Naive B cell (primary cell): ENCODE measurements at regions not wholly inside any gene's neighbourhood (a gene's known extent, or its start where the extent isn't known, plus 50 kb on each side); places are given as distances from the start of the nearest gene placed in this dataset.

Experiments used
- ATAC-seq, 2 donors: fragments of 150-1000 bp; cut with Tn5 transposase; 2 replicates each; pipeline ENCODE4 v1.10.0; 2021; ENCODE audit warnings: low read depth in 2 of 2, mild to moderate bottlenecking in 2 of 2, moderate library complexity in 2 of 2
- DNase-seq: peaks from one replicate; pipeline ENCODE4 v3.0.0; 2022
- H3K27ac Mint-ChIP-seq, 6 donors: one replicate each; pipeline ENCODE4 v1.8.0; 2020 to 2022; ENCODE audit warnings: mild to moderate bottlenecking in 6 of 6, mixed read lengths in 6 of 6, moderate library complexity in 5 of 6, inconsistent platforms in 2 of 6
- H3K27me3 Mint-ChIP-seq, 3 donors: one replicate each; pipeline ENCODE4 v1.8.0; 2021 to 2022; ENCODE audit warnings: mixed read lengths in 3 of 3, mild to moderate bottlenecking in 1 of 3
- H3K36me3 Mint-ChIP-seq, 2 donors: one replicate each; pipeline ENCODE4 v1.8.0; 2020 to 2022; ENCODE audit warnings: mixed read lengths in 2 of 2, inconsistent platforms in 1 of 2, mild to moderate bottlenecking in 1 of 2
- H3K4me1 Mint-ChIP-seq, 3 donors: one replicate each; pipeline ENCODE4 v1.8.0; 2020 to 2022; ENCODE audit warnings: mixed read lengths in 3 of 3, inconsistent platforms in 1 of 3, mild to moderate bottlenecking in 1 of 3, moderate library complexity in 1 of 3
- H3K4me3 Mint-ChIP-seq, 8 donors: one replicate each; pipeline ENCODE4 v1.8.0; 2020 to 2022; ENCODE audit warnings: mild to moderate bottlenecking in 8 of 8, mixed read lengths in 8 of 8, moderate library complexity in 8 of 8, inconsistent platforms in 2 of 8
- H3K9me3 Mint-ChIP-seq, 7 donors: one replicate each; pipeline ENCODE4 v1.8.0; 2020 to 2022; ENCODE audit warnings: mixed read lengths in 7 of 7, mild to moderate bottlenecking in 5 of 7, inconsistent platforms in 2 of 7, moderate library complexity in 1 of 7

GRCh38 chr3:34394978-34395748 is 596.7 kb downstream of the PDCD6IP start:
- Mint-ChIP-seq H3K4me1 (peaks cover 0 to 6% (median 0%) of the 10 kb centered on the region in 3 donors), H3K4me3 (no peak overlapping the region), H3K9me3 (peaks cover 11 to 27% (median 20%) of the 10 kb centered on the region in 7 donors), H3K27ac (peak overlapping the region in 3 of 6 donors; percentile 29 to 71 (median 30)), H3K36me3 (peaks cover 11 to 21% of the 10 kb centered on the region in 2 donors), H3K27me3 (no peaks in the 10 kb centered on the region)
- ATAC-seq (no peak), DNase-seq (no peak)

- Mint-ChIP-seq H3K27me3 (no peaks in the 10 kb centered on the region), H3K27ac (no peak overlapping the region), H3K36me3 (peaks cover 11 to 28% of the 10 kb centered on the region in 2 donors), H3K4me1 (peaks cover 0 to 6% (median 0%) of the 10 kb centered on the region in 3 donors), H3K4me3 (no peak overlapping the region), H3K9me3 (peaks cover 17 to 33% (median 25%) of the 10 kb centered on the region in 7 donors)
- ATAC-seq (no peak), DNase-seq (no peak)
Measured at GRCh38 chr3:34396288-34396687, 597.9 kb downstream of the PDCD6IP start.

GRCh38 chr3:34396956-34397355 is 598.5 kb downstream of the PDCD6IP start:
- DNase-seq (no peak), ATAC-seq (no peak)
- H3K27ac Mint-ChIP-seq = no peak overlapping the region
- peaks cover 11 to 28% of the 10 kb centered on the region in 2 donors for H3K36me3 Mint-ChIP-seq
- H3K4me1 Mint-ChIP-seq = peaks cover 0 to 6% (median 0%) of the 10 kb centered on the region in 3 donors
- peaks cover 18 to 38% (median 24%) of the 10 kb centered on the region in 7 donors for H3K9me3 Mint-ChIP-seq
- no peak overlapping the region for H3K4me3 Mint-ChIP-seq
- no peaks in the 10 kb centered on the region for H3K27me3 Mint-ChIP-seq

GRCh38 chr3:34399401-34399800 is 601.0 kb downstream of the PDCD6IP start:
- ATAC-seq = no peak
- Mint-ChIP-seq H3K27ac (no peak overlapping the region), H3K27me3 (no peaks in the 10 kb centered on the region), H3K36me3 (peaks cover 10 to 19% of the 10 kb centered on the region in 2 donors), H3K9me3 (peaks cover 6 to 27% (median 13%) of the 10 kb centered on the region in 7 donors), H3K4me3 (no peak overlapping the region), H3K4me1 (peaks cover 0 to 6% (median 0%) of the 10 kb centered on the region in 3 donors)
- no peak for DNase-seq

- Mint-ChIP-seq H3K27ac (no peak overlapping the region), H3K4me1 (no peaks in the 10 kb centered on the region), H3K36me3 (peaks cover 0 to 7% of the 10 kb centered on the region in 2 donors), H3K27me3 (no peaks in the 10 kb centered on the region), H3K4me3 (no peak overlapping the region), H3K9me3 (peaks cover 3 to 20% (median 9%) of the 10 kb centered on the region in 7 donors)
- ATAC-seq = no peak
- no peak for DNase-seq
Measured at GRCh38 chr3:34405159-34405558, 606.7 kb downstream of the PDCD6IP start.

GRCh38 chr3:34407281-34407680 is 608.9 kb downstream of the PDCD6IP start:
- ATAC-seq = no peak
- H3K36me3 Mint-ChIP-seq = no peaks in the 10 kb centered on the region

GRCh38 chr3:34408088-34408487 is 609.7 kb downstream of the PDCD6IP start:
- Mint-ChIP-seq H3K27ac (peak overlapping the region in 1 of 6 donors; percentile 18), H3K36me3 (no peaks in the 10 kb centered on the region)
- no peak for DNase-seq

More at GRCh38 chr3:34407281-34407680, 608.9 kb downstream of the PDCD6IP start:
- H3K27me3 Mint-ChIP-seq = no peaks in the 10 kb centered on the region
- no peak overlapping the region for H3K4me3 Mint-ChIP-seq
- DNase-seq = no peak
- H3K9me3 Mint-ChIP-seq = peaks cover 0 to 8% (median 4%) of the 10 kb centered on the region in 7 donors
- H3K27ac Mint-ChIP-seq = no peak overlapping the region
- no peaks in the 10 kb centered on the region for H3K4me1 Mint-ChIP-seq

GRCh38 chr3:34411596-34411995 is 613.2 kb downstream of the PDCD6IP start:
- DNase-seq (no peak), ATAC-seq (no peak)
- no peaks in the 10 kb centered on the region for H3K27me3 Mint-ChIP-seq
- H3K9me3 Mint-ChIP-seq = peaks cover 0 to 5% (median 0%) of the 10 kb centered on the region in 7 donors
- no peak overlapping the region for H3K27ac Mint-ChIP-seq
- no peak overlapping the region for H3K4me3 Mint-ChIP-seq
- no peaks in the 10 kb centered on the region for H3K4me1 Mint-ChIP-seq
- H3K36me3 Mint-ChIP-seq = no peaks in the 10 kb centered on the region

More at GRCh38 chr3:34408088-34408487, 609.7 kb downstream of the PDCD6IP start:
- H3K9me3 Mint-ChIP-seq = peaks cover 0 to 8% (median 4%) of the 10 kb centered on the region in 7 donors
- no peaks in the 10 kb centered on the region for H3K4me1 Mint-ChIP-seq
- no peak overlapping the region for H3K4me3 Mint-ChIP-seq
- ATAC-seq = no peak
- no peaks in the 10 kb centered on the region for H3K27me3 Mint-ChIP-seq

GRCh38 chr3:34419801-34420200 is 621.4 kb downstream of the PDCD6IP start:
- peaks cover 0 to 4% (median 0%) of the 10 kb centered on the region in 3 donors for H3K4me1 Mint-ChIP-seq
- no peaks in the 10 kb centered on the region for H3K27me3 Mint-ChIP-seq
- no peak for ATAC-seq
- peaks cover 0 to 6% (median 4%) of the 10 kb centered on the region in 7 donors for H3K9me3 Mint-ChIP-seq
- H3K36me3 Mint-ChIP-seq = peaks cover 0 to 7% of the 10 kb centered on the region in 2 donors
- no peak for DNase-seq
- no peak overlapping the region for H3K27ac Mint-ChIP-seq
- no peak overlapping the region for H3K4me3 Mint-ChIP-seq

- Mint-ChIP-seq H3K4me1 (peaks cover 0 to 4% (median 0%) of the 10 kb centered on the region in 3 donors), H3K4me3 (no peak overlapping the region), H3K27ac (no peak overlapping the region), H3K36me3 (peaks cover 0 to 7% of the 10 kb centered on the region in 2 donors), H3K9me3 (peaks cover 3 to 9% (median 6%) of the 10 kb centered on the region in 7 donors), H3K27me3 (no peaks in the 10 kb centered on the region)
- DNase-seq (no peak), ATAC-seq (no peak)
Measured at GRCh38 chr3:34421762-34422161, 623.3 kb downstream of the PDCD6IP start.

- H3K27ac Mint-ChIP-seq = no peak overlapping the region
- H3K9me3 Mint-ChIP-seq = peaks cover 0 to 27% (median 15%) of the 10 kb centered on the region in 7 donors
- DNase-seq (no peak), ATAC-seq (no peak)
- H3K27me3 Mint-ChIP-seq = no peaks in the 10 kb centered on the region
- H3K4me3 Mint-ChIP-seq = no peak overlapping the region
- H3K4me1 Mint-ChIP-seq = no peaks in the 10 kb centered on the region
- H3K36me3 Mint-ChIP-seq = peaks cover 0 to 14% of the 10 kb centered on the region in 2 donors
Measured at GRCh38 chr3:34439796-34440195, 641.4 kb downstream of the PDCD6IP start.

GRCh38 chr3:34444137-34444536 is 645.7 kb downstream of the PDCD6IP start:
- Mint-ChIP-seq H3K9me3 (peaks cover 10 to 70% (median 45%) of the 10 kb centered on the region in 7 donors), H3K27ac (peak overlapping the region in 1 of 6 donors; percentile 74), H3K27me3 (no peaks in the 10 kb centered on the region), H3K4me1 (peaks cover 2 to 4% (median 2%) of the 10 kb centered on the region in 3 donors), H3K4me3 (no peak overlapping the region), H3K36me3 (peaks cover 16 to 25% of the 10 kb centered on the region in 2 donors)
- DNase-seq = no peak
- no peak for ATAC-seq

- H3K4me1 Mint-ChIP-seq = peaks cover 5 to 10% (median 9%) of the 10 kb centered on the region in 3 donors
Measured at GRCh38 chr3:34449305-34449704, 650.9 kb downstream of the PDCD6IP start.

GRCh38 chr3:34463414-34463813 is 665.0 kb downstream of the PDCD6IP start:
- H3K27me3 Mint-ChIP-seq = no peaks in the 10 kb centered on the region
- ATAC-seq (no peak), DNase-seq (no peak)
- H3K4me1 Mint-ChIP-seq = no peaks in the 10 kb centered on the region
- peaks cover 6 to 21% of the 10 kb centered on the region in 2 donors for H3K36me3 Mint-ChIP-seq
- H3K4me3 Mint-ChIP-seq = no peak overlapping the region
- H3K9me3 Mint-ChIP-seq = peaks cover 6 to 54% (median 29%) of the 10 kb centered on the region in 7 donors
- H3K27ac Mint-ChIP-seq = no peak overlapping the region

More at GRCh38 chr3:34449305-34449704, 650.9 kb downstream of the PDCD6IP start:
- Mint-ChIP-seq H3K27ac (no peak overlapping the region), H3K4me3 (no peak overlapping the region), H3K36me3 (peaks cover 16 to 22% of the 10 kb centered on the region in 2 donors), H3K27me3 (no peaks in the 10 kb centered on the region), H3K9me3 (peaks cover 10 to 56% (median 35%) of the 10 kb centered on the region in 7 donors)
- ATAC-seq (no peak), DNase-seq (no peak)
